Panc1 (cell line): ENCODE measurements at regions not wholly inside any gene's neighbourhood (a gene's known extent, or its start where the extent isn't known, plus 50 kb on each side); places are given as distances from the start of the nearest gene placed in this dataset.

Experiments used
- CTCF ChIP-seq: fragments of 450-650 bp; IDR thresholded peaks from 2 replicates; pipeline ENCODE4 v1.5.1; 2017; ENCODE audit warnings: mild to moderate bottlenecking
- POLR2AphosphoS5 ChIP-seq: IDR thresholded peaks from 2 replicates; pipeline ENCODE4 v1.6.1; 2012; ENCODE audit warnings: mild to moderate bottlenecking, low read depth, low read length, moderate library complexity

GRCh38 chr12:3351731-3352130 lies 139.3 kb upstream of the PRMT8 start:
- TF ChIP-seq CTCF (no peak), POLR2AphosphoS5 (no peak)
